Esophagus squamous epithelium (tissue), 5 donors: ENCODE measurements at regions not wholly inside any gene's neighbourhood (a gene's known extent, or its start where the extent isn't known, plus 50 kb on each side); places are given as distances from the start of the nearest gene placed in this dataset.
A peak's percentile ranks its signal among the peaks of the same experiment; 100 is the strongest.
"Not testable (repeated sequence)": the region's sequence is repeated elsewhere in the genome, so short reads cannot be mapped to it uniquely, and the experiment has no call there.

Experiments
- DNase-seq: peaks from one replicate; lab custom pipeline; 2025; lab: John Stamatoyannopoulos, UW
- H3K27ac ChIP-seq, 4 donors: fragments of 200-600 bp; sonication (generic); one replicate each; pipeline ENCODE4 v1.5.1; 2016 to 2019; ENCODE audit warnings: mild to moderate bottlenecking in 1 of 4
- H3K27me3 ChIP-seq, 4 donors: fragments of 200-600 bp; sonication (generic); 1 replicate in 3 of 4; 2 replicates in 1 of 4; pipeline versions ENCODE4 v1.5.1 to v1.6.0; 2017 to 2021; ENCODE audit warnings: antibody characterized with exemption in 1 of 4
- H3K36me3 ChIP-seq, 3 donors: fragments of 200-600 bp; sonication (generic); one replicate each; pipeline ENCODE4 v1.5.1; 2016 to 2019
- H3K4me1 ChIP-seq, 3 donors: fragments of 200-600 bp; sonication (generic); one replicate each; pipeline ENCODE4 v1.5.1; 2017 to 2019
- H3K4me3 ChIP-seq, 4 donors: fragments of 200-600 bp; sonication (generic); 1 replicate in 3 of 4; 2 replicates in 1 of 4; pipeline ENCODE4 v1.5.1; 2016 to 2019; ENCODE audit warnings: mild to moderate bottlenecking in 2 of 4, moderate library complexity in 1 of 4
- H3K9me3 ChIP-seq, 3 donors: fragments of 200-600 bp; sonication (generic); one replicate each; pipeline ENCODE4 v1.5.1; 2016 to 2019
- POLR2A ChIP-seq, 4 donors: fragments of 450-650 bp; IDR thresholded peaks; one replicate each; pipeline ENCODE4 v1.6.1; 2017; ENCODE audit warnings: antibody characterized with exemption in 4 of 4, mild to moderate bottlenecking in 4 of 4, moderate library complexity in 3 of 4
- WGBS, 2 donors: methylation state at CpG; one replicate each; pipeline ENCODE4 v1.1.5; 2018; 5-methylcytosine and 5-hydroxymethylcytosine counted together
- intact Hi-C: fragments of 100-400 bp; cut with DNase I; formaldehyde crosslinking; loops from one replicate; pipeline ENCODE4 v1.15.0; 2022
- TF ChIP-seq, protein P1 (sequence below), 6 experiments: fragments of 450-650 bp in 4 of 6; fragments of 200-600 bp in 2 of 6; sonication (generic) in 2 of 6; IDR thresholded peaks; one replicate each; pipeline ENCODE4 v1.5.1; 2016 to 2019; ENCODE audit warnings: antibody characterized with exemption in 6 of 6, mild to moderate bottlenecking in 4 of 6, moderate library complexity in 4 of 6
- donor health status: DM: yes; HTN: yes; CAD: no.

GRCh38 chr22:33126881-33127280 is 68.7 kb upstream of the SYN3 start:
- H3K4me1 ChIP-seq: no peaks in the 10 kb centered on the region
- TF ChIP-seq POLR2A (IDR thresholded peaks at IDR 0.05): no peak
- TF ChIP-seq, protein P1, sequence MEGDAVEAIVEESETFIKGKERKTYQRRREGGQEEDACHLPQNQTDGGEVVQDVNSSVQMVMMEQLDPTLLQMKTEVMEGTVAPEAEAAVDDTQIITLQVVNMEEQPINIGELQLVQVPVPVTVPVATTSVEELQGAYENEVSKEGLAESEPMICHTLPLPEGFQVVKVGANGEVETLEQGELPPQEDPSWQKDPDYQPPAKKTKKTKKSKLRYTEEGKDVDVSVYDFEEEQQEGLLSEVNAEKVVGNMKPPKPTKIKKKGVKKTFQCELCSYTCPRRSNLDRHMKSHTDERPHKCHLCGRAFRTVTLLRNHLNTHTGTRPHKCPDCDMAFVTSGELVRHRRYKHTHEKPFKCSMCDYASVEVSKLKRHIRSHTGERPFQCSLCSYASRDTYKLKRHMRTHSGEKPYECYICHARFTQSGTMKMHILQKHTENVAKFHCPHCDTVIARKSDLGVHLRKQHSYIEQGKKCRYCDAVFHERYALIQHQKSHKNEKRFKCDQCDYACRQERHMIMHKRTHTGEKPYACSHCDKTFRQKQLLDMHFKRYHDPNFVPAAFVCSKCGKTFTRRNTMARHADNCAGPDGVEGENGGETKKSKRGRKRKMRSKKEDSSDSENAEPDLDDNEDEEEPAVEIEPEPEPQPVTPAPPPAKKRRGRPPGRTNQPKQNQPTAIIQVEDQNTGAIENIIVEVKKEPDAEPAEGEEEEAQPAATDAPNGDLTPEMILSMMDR (IDR thresholded peaks at IDR 0.05): peak in 1 of 6 experiments; percentile 8
- WGBS, 2 donors: 0 to 20% methylated on average over 1 to 3 of the region's 3 CpGs
- H3K36me3 ChIP-seq: no peaks in the 10 kb centered on the region
- no peak overlapping the region for H3K4me3 ChIP-seq
- no peak for DNase-seq
- no peak overlapping the region for H3K27ac ChIP-seq
- intact Hi-C loops: no loop called here
- no peaks in the 10 kb centered on the region for H3K9me3 ChIP-seq
- H3K27me3 ChIP-seq: peaks cover 0 to 7% (median 0%) of the 10 kb centered on the region in 4 donors

DNA sequence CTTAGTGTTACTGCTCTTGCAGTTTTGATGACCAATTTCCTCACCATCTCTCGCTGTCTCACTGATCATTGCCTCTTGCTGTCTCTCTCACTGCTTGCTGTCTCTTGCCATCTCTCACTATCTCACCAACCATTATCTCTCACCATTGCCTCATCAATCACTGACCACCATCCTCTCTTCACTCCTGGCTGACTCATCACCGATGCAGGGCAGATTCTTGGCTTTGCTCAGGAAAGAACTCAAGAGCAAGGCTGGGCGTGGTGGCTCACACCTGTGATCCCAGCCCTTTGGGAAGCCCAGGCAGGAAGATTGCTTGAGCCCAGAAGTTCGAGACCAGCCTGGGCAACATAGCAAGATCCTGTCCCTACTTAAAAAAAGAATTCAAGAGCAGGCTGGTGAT is 66.3 kb upstream of the SYN3 start:
- H3K36me3 ChIP-seq: no peaks in the 10 kb centered on the region
- TF ChIP-seq, protein P1 (IDR thresholded peaks at IDR 0.05): no peak
- no peak for TF ChIP-seq POLR2A (IDR thresholded peaks at IDR 0.05)
- intact Hi-C loops: no loop called here

DNA sequence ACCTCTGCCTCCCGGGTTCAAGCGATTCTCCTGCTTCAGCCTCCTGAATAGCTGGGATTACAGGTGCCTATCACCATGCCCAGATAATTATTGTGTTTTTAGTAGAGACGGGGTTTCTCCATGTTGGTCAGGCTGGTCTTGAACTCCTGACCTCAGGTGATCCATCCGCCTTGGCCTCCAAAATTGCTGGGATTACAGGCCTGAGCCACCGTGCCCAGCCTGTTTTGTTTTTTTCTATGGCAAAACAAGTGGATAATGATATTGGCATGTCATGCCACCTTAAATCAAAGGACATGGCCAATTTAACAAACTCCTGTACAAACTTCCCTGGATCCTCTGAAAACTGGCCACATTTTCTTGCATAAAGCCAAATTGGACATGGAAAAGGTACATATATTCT is 64.3 kb upstream of the SYN3 start:
- 71 to 90% methylated on average over 3 to 5 of the region's 5 CpGs for WGBS, 2 donors
- DNase-seq, intact Hi-C loops: not testable (repeated sequence)

More for the DNA sequence above, 66.3 kb upstream of the SYN3 start:
- no peak overlapping the region for H3K27ac ChIP-seq
- no peaks in the 10 kb centered on the region for H3K9me3 ChIP-seq
- H3K4me3 ChIP-seq: no peak overlapping the region
- H3K4me1 ChIP-seq: no peaks in the 10 kb centered on the region
- 74 to 86% methylated on average over 2 of the region's 4 CpGs for WGBS, 2 donors
- DNase-seq: no peak
- peaks cover 0 to 7% (median 0%) of the 10 kb centered on the region in 4 donors for H3K27me3 ChIP-seq

GRCh38 chr22:33119044-33119443 is 60.9 kb upstream of the SYN3 start:
- no peak overlapping the region for H3K4me3 ChIP-seq
- H3K27me3 ChIP-seq: no peaks in the 10 kb centered on the region
- no peak for DNase-seq
- no peak for TF ChIP-seq POLR2A (IDR thresholded peaks at IDR 0.05)
- TF ChIP-seq, protein P1 (IDR thresholded peaks at IDR 0.05): no peak
- no peaks in the 10 kb centered on the region for H3K4me1 ChIP-seq
- intact Hi-C loops: no loop called here
- no peak overlapping the region for H3K27ac ChIP-seq
- no peaks in the 10 kb centered on the region for H3K9me3 ChIP-seq
- WGBS, 2 donors: 69 to 76% methylated on average over 2 of the region's 2 CpGs
- H3K36me3 ChIP-seq: no peaks in the 10 kb centered on the region

More for the DNA sequence above, 64.3 kb upstream of the SYN3 start:
- H3K27ac ChIP-seq, H3K36me3 ChIP-seq, H3K4me1 ChIP-seq, H3K4me3 ChIP-seq, H3K27me3 ChIP-seq, H3K9me3 ChIP-seq: not testable (repeated sequence)

DNA sequence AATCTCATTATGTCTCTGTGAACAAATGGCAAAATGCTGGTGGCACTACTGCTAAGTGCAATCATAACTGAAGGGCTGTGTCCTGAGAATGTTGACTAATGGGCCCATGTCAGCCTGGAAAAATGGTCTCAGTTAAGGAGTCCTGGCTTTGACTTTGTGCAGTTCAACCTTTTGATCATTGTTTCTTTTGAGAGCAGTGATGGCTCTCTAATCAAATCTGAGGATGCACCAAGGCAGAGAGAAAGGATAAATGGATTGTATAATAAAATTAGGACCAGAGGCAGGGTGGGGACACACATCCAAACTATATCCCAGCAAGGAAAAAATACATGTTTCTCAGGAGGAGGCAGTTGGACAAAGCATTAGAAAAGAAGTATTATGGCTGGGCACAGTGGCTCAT is 59.6 kb upstream of the SYN3 start:
- Histone ChIP-seq H3K27me3 (no peaks in the 10 kb centered on the region), H3K4me1 (no peaks in the 10 kb centered on the region), H3K27ac (no peak overlapping the region), H3K4me3 (no peak overlapping the region), H3K36me3 (no peaks in the 10 kb centered on the region), H3K9me3 (no peaks in the 10 kb centered on the region)
- no peak for TF ChIP-seq POLR2A (IDR thresholded peaks at IDR 0.05)
- TF ChIP-seq, protein P1 (IDR thresholded peaks at IDR 0.05): no peak
- DNase-seq: no peak
- intact Hi-C loops: no loop called here
